ENCODE measurements at regions not wholly inside any gene's neighbourhood (a gene's known extent, or its start where the extent isn't known, plus 50 kb on each side); places are given as distances from the start of the nearest gene placed in this dataset.
"Not testable (repeated sequence)": the region's sequence is repeated elsewhere in the genome, so short reads cannot be mapped to it uniquely, and the experiment has no call there.

GRCh38 chr14:56992332-56992820 is 182.1 kb upstream of the OTX2 start:
- DNase-seq, result no peak

GRCh38 chr14:56990991-56991627 is 180.8 kb upstream of the OTX2 start:
- not testable (repeated sequence) for DNase-seq

DNA sequence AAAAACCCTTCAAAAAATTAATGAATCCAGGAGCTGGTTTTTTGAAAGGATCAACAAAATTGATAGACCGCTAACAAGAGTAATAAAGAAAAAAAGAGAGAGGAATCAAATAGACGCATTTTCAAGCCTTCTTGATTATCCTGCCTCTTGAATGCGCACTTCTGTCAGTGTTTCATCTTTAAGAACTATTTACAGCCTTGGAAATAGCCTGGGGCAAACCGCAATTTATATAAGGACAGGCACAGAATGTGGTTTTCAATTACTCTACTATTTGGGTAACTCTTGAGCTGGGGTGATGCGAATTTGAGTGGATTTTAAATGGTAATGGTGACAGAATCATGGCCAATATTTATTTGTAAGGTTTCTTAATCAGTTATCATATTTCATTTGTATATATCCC is 179.1 kb upstream of the OTX2 start:
- DNase-seq, result no peak

- DNase-seq, result no peak
Observed at GRCh38 chr14:56979936-56980335, 169.7 kb upstream of the OTX2 start.

GRCh38 chr14:56976211-56976610 is 165.9 kb upstream of the OTX2 start:
- DNase-seq, result no peak

GRCh38 chr14:56975521-56975920 is 165.2 kb upstream of the OTX2 start:
- DNase-seq, result no peak

GRCh38 chr14:56972948-56973347 is 162.7 kb upstream of the OTX2 start:
- no peak for DNase-seq

GRCh38 chr14:56964895-56965294 is 154.6 kb upstream of the OTX2 start:
- DNase-seq, result no peak

DNA sequence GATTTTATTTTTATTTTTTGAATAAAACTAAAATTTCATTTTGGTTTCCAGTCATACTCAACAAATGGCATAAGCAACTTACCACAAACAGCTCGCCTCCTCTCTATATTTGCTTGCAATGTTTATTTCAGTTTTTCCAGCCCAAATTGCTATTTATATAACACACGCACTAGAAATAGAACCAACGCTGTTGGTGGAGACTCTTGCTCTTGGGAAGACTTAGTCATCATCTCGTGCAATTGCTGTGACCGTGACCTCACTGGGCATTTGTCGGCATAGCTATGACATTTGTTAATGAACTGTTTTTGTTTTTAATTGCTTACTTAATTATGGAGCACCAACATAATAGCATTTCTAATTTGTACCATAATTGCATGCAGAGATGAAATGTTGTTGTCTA is 153.1 kb upstream of the OTX2 start:
- DNase-seq, result no peak

GRCh38 chr14:56962444-56963080 is 152.3 kb upstream of the OTX2 start:
- no peak for DNase-seq

- DNase-seq, result no peak
Observed at GRCh38 chr14:56959869-56960268, 149.6 kb upstream of the OTX2 start.

DNA sequence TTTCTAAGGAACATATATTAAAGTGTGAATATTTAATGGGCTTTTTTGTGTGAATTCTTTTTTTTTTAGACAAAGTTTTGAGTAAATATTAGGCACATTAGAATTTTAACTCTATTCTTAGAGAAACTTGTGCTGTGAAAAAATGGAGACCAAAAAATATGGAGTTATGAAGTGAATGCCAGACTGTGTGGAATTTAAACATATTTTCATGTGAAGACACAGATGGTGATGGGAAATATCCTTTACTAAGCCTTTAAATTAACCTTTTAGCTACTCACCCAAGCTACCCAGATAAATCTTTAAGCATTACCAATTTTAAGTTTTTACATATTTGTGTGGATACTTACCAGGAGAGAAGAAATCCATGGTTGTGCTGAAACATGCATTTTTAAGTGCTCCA is 148.8 kb upstream of the OTX2 start:
- no peak for DNase-seq

GRCh38 chr14:56956182-56956581 is 145.9 kb upstream of the OTX2 start:
- no peak for DNase-seq

GRCh38 chr14:56955745-56956144 is 145.5 kb upstream of the OTX2 start:
- no peak for DNase-seq

- no peak for DNase-seq
Observed at GRCh38 chr14:56953884-56954283, 143.6 kb upstream of the OTX2 start.

DNA sequence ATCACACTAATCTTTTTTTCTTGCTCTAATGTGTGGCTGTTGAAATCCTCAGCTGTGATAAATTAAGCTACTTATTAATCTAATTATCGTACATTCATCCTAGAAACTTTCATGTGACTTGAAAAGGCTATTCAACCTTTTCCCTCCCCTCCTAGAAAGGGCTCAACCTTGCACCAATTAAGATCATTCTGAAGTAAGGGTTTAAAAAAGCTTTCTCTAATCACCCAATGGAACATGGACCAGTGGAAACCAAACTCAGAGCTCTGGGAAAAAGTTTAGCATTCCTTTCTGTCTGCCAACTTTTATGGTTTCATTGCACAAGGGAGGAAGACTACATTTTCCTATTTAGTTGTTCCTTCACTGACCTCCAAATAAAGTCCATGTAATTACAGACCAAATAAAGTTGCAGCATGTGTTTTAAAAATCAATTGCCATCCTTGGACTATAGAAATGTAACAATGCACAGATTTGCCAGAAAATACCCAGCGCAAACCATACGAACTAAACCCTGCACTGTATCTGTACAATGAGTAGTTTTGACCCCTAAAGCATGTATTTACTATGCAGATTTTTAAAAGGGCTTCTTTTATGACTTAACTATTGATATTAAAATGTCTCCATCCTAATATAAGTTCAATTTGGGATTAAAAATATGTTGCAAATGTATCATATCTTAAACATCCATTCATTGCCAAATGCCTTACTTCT is 142.6 kb upstream of the OTX2 start:
- DNase-seq, result no peak

DNA sequence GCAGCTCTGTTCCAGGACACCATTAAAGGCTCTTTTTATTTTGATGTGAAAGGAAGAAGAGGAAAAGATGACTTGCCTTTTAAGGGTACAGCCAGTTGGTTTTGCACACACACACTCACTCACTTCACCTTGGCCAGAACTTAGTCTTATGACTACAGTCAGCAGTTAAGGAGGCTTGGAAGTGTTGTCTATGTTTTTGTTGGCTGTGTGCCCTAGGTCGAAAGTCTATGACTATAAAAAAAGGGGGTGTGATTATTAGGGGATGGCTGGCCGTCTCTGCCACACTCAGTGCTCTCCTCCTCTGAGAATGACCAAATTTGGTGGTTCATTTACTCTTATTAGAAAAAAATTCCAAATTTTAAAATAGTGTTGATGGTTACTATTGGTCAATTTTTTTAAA is 139.5 kb upstream of the OTX2 start:
- no peak for DNase-seq

DNA sequence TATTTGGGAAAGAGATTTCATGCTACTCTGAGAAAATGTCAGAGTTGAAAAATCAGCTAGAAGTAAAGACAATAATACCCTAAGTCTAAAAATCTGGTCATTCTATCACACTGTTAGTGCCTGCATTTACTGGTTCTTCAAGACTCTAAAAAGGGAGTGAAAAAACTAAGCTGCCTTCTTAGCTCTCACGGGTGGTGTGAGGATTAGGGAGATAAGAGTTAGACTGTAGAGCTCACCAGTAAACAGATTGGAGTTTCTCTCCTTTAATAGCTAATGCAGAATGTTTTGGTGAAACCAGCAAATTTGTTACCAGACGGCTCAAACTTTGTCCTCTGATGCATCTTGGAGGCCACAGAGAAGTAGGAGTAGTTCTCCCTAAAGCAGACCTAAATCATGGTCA is 135.0 kb upstream of the OTX2 start:
- no peak for DNase-seq

DNA sequence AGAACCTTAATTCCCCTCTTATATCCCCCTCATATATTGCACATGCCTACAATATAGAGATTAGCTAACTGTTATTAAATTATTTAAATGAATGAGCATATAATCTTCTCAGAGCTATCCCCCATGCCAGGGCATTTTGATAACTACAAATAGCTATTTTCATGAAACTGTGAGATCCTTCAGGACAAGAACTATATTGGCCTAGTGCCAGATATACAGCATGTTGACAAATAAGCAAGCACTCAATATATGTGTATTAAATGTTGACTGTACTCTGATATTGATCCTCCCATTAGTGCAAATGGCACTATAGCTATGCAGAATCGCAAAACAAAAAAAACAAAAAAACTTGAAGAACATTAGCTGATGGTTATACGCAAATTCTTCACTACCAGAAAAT is 134.1 kb upstream of the OTX2 start:
- no peak for DNase-seq

DNA sequence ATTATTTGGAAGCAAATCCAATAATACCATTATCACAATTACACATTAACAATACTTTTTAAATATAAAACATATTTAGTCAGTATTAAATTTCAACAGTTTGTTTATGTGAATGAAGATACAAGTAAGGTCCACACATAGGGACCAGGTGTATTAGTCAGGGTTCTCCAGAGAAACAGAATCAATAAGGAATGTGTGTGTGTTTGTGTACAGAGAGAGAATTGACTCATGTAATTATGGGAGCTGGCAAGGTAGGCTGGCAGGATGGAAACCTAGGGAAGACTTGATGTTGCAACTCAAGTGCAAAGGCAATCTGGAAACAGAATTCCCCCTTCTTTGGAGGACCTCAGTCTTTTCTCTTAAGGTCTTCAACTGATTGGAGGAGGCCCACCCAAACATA is 123.2 kb upstream of the OTX2 start:
- no peak for DNase-seq

GRCh38 chr14:56918849-56919574 is 108.7 kb upstream of the OTX2 start:
- DNase-seq, result no peak

DNA sequence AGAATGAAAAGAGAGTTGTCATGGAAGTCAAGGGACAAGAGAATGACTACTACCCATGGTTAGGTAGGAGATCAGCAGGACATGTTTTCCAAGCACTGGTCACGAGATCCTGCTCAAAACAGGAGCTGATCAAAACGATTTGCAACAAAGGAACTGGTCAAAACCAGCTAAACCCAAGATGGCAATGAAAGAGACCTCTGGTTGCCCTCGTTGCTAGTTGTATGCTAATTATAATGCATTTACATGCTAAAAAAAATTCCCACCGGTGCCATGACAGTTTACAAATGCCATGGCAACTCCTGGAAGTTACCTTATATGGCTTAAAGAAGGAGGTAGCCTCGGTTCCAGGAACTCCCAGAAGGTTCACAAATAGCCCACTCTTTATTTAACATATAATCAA is 95.0 kb upstream of the OTX2 start:
- no peak for DNase-seq

DNA sequence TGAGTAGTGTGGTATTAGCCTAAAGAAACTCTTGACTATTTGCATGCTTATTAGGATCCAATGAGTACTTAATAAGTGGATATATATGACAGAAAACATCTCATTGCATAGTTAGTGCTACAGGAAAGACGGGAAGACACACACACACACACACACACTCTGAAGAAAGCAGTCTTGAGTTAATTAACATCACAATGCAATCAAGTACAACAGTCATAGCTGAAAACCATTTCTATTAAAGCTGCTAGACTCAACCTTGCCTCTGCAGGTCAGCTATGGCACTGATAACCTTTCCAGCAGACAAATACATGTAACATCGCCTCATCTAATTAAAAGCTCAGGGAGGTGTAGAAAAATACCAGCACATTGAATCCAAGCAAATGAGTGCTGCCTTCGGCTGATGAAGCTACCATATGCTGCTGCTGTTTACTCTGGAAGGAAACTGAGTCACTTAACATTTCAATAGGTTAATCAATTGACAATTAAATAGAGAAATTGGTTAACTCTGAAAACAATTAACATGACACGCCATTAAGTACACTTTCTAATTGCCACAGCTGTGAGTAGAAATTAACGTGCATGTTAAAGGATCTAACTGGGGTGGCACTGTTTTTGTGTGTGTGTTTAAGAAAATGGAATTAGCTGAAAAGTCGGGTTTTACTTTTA is 93.2 kb upstream of the OTX2 start:
- no peak for DNase-seq

All from fibroblast of skin of abdomen (primary cell).